NCI-H2171 (cell line): ENCODE measurements at regions not wholly inside any gene's neighbourhood (a gene's known extent, or its start where the extent isn't known, plus 50 kb on each side); places are given as distances from the start of the nearest gene placed in this dataset.

Experiments used
- DNase-seq: peaks from one replicate; lab custom pipeline; 2025; lab: John Stamatoyannopoulos, UW

GRCh38 chr9:109549386-109549785 lies 51.3 kb upstream of the PTPN3 start:
- no peak for DNase-seq

GRCh38 chr9:109551651-109552050 lies 53.5 kb upstream of the PTPN3 start:
- DNase-seq = no peak

GRCh38 chr9:109555215-109555614 lies 57.1 kb upstream of the PTPN3 start:
- DNase-seq = no peak

GRCh38 chr9:109556061-109556460 lies 58.0 kb upstream of the PTPN3 start:
- no peak for DNase-seq

- DNase-seq = no peak
Measured at GRCh38 chr9:109556786-109557185, 58.7 kb upstream of the PTPN3 start.

GRCh38 chr9:109557481-109557880 lies 59.4 kb upstream of the PTPN3 start:
- DNase-seq = no peak

GRCh38 chr9:109558718-109559151 lies 60.6 kb upstream of the PTPN3 start:
- no peak for DNase-seq

GRCh38 chr9:109560470-109561132 lies 62.5 kb upstream of the PTPN3 start:
- DNase-seq = no peak

GRCh38 chr9:109561137-109561536 lies 63.0 kb upstream of the PTPN3 start:
- no peak for DNase-seq

- DNase-seq = no peak
Measured at GRCh38 chr9:109568089-109568488, 70.0 kb upstream of the PTPN3 start.

GRCh38 chr9:109568568-109569210 lies 70.6 kb upstream of the PTPN3 start:
- no peak for DNase-seq

GRCh38 chr9:109574061-109574882 lies 76.2 kb upstream of the PTPN3 start:
- peak; percentile 51 for DNase-seq

- no peak for DNase-seq
Measured at GRCh38 chr9:109576762-109577161, 78.7 kb upstream of the PTPN3 start.

- no peak for DNase-seq
Measured at GRCh38 chr9:109579191-109579948, 81.3 kb upstream of the PTPN3 start.

- no peak for DNase-seq
Measured at GRCh38 chr9:109582386-109582785, 84.3 kb upstream of the PTPN3 start.

GRCh38 chr9:109584205-109584604 lies 86.1 kb upstream of the PTPN3 start:
- no peak for DNase-seq

GRCh38 chr9:109585796-109586195 lies 87.7 kb upstream of the PTPN3 start:
- DNase-seq = peak; percentile 80

- no peak for DNase-seq
Measured at GRCh38 chr9:109586993-109587392, 88.9 kb upstream of the PTPN3 start.

- DNase-seq = no peak
Measured at GRCh38 chr9:109588415-109588814, 90.3 kb upstream of the PTPN3 start.

GRCh38 chr9:109590966-109591365 lies 92.9 kb upstream of the PTPN3 start:
- DNase-seq = no peak

GRCh38 chr9:109591691-109592090 lies 93.6 kb upstream of the PTPN3 start:
- no peak for DNase-seq

- DNase-seq = no peak
Measured at GRCh38 chr9:109593612-109594011, 95.5 kb upstream of the PTPN3 start.
